ENCODE measurements at regions not wholly inside any gene's neighbourhood (a gene's known extent, or its start where the extent isn't known, plus 50 kb on each side); places are given as distances from the start of the nearest gene placed in this dataset.
A peak's percentile ranks its signal among the peaks of the same experiment; 100 is the strongest.

DNA sequence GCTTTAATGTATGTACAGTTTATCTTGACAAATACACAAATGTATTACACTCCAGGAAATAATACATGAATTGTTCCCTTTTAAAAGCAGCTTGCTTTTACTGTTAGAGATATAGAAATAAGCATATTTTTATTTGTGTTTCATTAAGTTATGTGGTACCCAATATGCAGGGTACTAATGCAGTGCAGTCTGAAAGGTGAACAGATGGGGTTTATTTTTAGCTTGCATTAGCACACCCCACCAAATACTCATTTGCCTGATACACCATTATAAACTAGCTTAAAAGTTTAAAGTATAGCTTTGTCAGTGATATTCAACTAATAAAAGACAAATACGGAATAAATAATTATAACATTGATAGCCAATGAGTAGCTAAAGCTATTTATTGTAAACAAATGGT, 394.7 kb upstream of the ZNF804A start:
- Histone ChIP-seq H3K9me3 (ENCODE audit: control insufficient read depth, insufficient read depth, low read length) (no peaks in the 10 kb centered on the region), H3K4me3 (ENCODE audit: low read depth, low read length) (no peak overlapping the region), H3K27ac (ENCODE audit: low read depth, low read length) (no peak overlapping the region), H3K36me3 (ENCODE audit: control insufficient read depth, insufficient read depth, low read length) (no peaks in the 10 kb centered on the region), H3K4me1 (ENCODE audit: control insufficient read depth, insufficient read depth, low read length) (no peaks in the 10 kb centered on the region), H3K27me3 (ENCODE audit: control insufficient read depth, insufficient read depth, low read length) (no peaks in the 10 kb centered on the region)
- DNase-seq (ENCODE audit: low read depth in 4 of 6, low spot score in 6 of 6): no peak
- no CpG with 5 or more reads among the region's 1 CpG for WGBS (ENCODE audit: insufficient coverage)

DNA sequence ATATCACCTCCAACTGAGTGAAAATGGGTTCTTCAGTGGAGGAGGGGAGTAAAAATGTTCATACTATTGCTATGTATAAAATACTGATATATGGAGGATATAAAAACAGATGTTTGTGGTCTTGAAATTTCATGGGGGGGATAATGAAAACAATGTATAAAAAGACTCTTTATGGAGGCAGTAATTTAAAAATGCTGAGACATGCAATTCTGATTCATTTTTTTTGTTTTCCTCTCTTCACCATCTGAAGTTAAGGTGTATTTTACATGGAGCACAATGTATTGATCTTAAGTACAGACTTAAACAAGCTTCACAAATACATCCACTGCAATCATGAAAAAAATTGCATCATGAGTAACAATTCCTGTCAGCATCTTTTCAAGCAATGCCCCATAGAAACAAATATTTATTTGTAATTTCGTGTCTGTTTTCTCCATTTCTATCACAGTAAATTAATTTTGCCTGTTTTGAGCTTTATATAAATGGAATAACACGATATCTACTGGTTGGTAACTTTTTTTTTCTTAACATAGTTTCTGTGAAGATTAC, 393.2 kb upstream of the ZNF804A start:
- no peaks in the 10 kb centered on the region for H3K4me1 ChIP-seq (ENCODE audit: control insufficient read depth, insufficient read depth, low read length)
- no peaks in the 10 kb centered on the region for H3K9me3 ChIP-seq (ENCODE audit: control insufficient read depth, insufficient read depth, low read length)
- no CpG with 5 or more reads among the region's 2 CpGs for WGBS (ENCODE audit: insufficient coverage)
- DNase-seq (ENCODE audit: low read depth in 4 of 6, low spot score in 6 of 6): no peak
- no peak overlapping the region for H3K27ac ChIP-seq (ENCODE audit: low read depth, low read length)
- H3K4me3 ChIP-seq (ENCODE audit: low read depth, low read length): no peak overlapping the region
- H3K36me3 ChIP-seq (ENCODE audit: control insufficient read depth, insufficient read depth, low read length): no peaks in the 10 kb centered on the region
- H3K27me3 ChIP-seq (ENCODE audit: control insufficient read depth, insufficient read depth, low read length): no peaks in the 10 kb centered on the region

DNA sequence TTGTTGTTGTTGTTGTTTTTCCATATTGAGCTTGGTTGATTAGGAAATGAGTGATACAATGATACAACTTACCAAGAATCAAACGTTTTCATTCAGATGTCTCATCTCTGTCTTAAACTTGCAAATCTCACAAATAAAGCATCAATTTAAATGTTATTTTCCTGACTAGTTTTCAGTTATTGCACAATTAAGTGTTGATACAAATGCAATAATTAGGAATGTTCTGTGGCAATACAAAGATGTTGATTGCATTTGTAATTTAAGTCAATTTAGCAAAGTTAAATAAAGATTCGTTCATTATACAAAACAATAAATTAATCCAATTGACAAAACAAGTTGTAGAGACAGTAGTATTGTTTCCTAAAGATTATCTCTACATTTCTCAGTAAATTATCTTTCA, 392.3 kb upstream of the ZNF804A start:
- Histone ChIP-seq H3K9me3 (ENCODE audit: control insufficient read depth, insufficient read depth, low read length) (no peaks in the 10 kb centered on the region), H3K36me3 (ENCODE audit: control insufficient read depth, insufficient read depth, low read length) (no peaks in the 10 kb centered on the region), H3K27ac (ENCODE audit: low read depth, low read length) (no peak overlapping the region), H3K4me3 (ENCODE audit: low read depth, low read length) (no peak overlapping the region), H3K27me3 (ENCODE audit: control insufficient read depth, insufficient read depth, low read length) (no peaks in the 10 kb centered on the region), H3K4me1 (ENCODE audit: control insufficient read depth, insufficient read depth, low read length) (no peaks in the 10 kb centered on the region)
- WGBS (ENCODE audit: insufficient coverage): no CpG with 5 or more reads among the region's 2 CpGs
- DNase-seq (ENCODE audit: low read depth in 4 of 6, low spot score in 6 of 6): no peak

DNA sequence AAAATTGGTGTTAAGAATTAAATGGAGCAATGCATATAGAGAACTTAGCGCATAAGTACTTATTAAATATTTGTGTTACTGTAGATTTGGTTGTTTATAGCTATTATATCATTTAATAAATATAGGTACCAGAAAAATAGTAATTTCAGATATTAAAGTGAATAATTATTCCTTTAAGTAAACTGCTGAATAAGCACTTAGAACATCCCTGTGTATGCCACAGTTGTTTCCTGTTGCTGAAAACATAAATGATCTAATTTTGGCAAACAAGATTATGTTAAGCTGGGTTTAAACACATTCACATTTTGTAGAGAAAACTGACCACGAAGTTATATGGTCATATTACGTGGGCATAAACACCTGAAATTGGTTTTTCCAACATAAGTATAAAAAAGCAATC, 388.0 kb upstream of the ZNF804A start:
- WGBS (ENCODE audit: insufficient coverage): no CpG with 5 or more reads among the region's 3 CpGs
- DNase-seq (ENCODE audit: low read depth in 4 of 6, low spot score in 6 of 6): no peak
- Histone ChIP-seq H3K36me3 (ENCODE audit: control insufficient read depth, insufficient read depth, low read length) (no peaks in the 10 kb centered on the region), H3K4me1 (ENCODE audit: control insufficient read depth, insufficient read depth, low read length) (no peaks in the 10 kb centered on the region), H3K27ac (ENCODE audit: low read depth, low read length) (no peak overlapping the region), H3K4me3 (ENCODE audit: low read depth, low read length) (no peak overlapping the region), H3K27me3 (ENCODE audit: control insufficient read depth, insufficient read depth, low read length) (no peaks in the 10 kb centered on the region), H3K9me3 (ENCODE audit: control insufficient read depth, insufficient read depth, low read length) (no peaks in the 10 kb centered on the region)

DNA sequence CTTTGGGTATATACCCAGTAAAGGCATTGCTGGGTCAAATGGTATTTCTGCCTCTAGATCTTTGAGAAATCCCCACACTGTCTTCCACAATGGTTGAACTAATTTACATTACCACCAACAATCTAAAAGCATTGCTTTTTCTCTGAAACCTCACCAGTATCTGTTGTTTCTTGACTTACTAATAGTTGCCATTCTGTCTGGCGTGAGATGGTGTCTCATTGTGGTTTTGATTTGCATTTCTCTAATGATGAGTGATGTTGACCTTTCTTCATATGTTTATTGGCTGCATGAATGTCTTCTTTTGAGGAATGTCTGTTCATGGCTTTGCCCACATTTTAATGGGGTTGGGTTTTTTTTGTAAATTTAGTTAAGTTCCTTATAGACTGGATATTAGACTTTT, 382.6 kb upstream of the ZNF804A start:
- DNase-seq (ENCODE audit: low read depth in 4 of 6, low spot score in 6 of 6): no peak
- Histone ChIP-seq H3K4me1 (ENCODE audit: control insufficient read depth, insufficient read depth, low read length) (no peaks in the 10 kb centered on the region), H3K27me3 (ENCODE audit: control insufficient read depth, insufficient read depth, low read length) (no peaks in the 10 kb centered on the region), H3K4me3 (ENCODE audit: low read depth, low read length) (no peak overlapping the region), H3K27ac (ENCODE audit: low read depth, low read length) (no peak overlapping the region), H3K36me3 (ENCODE audit: control insufficient read depth, insufficient read depth, low read length) (no peaks in the 10 kb centered on the region), H3K9me3 (ENCODE audit: control insufficient read depth, insufficient read depth, low read length) (no peaks in the 10 kb centered on the region)
- WGBS (ENCODE audit: insufficient coverage): 100% methylated on average over 1 of the region's 1 CpG

DNA sequence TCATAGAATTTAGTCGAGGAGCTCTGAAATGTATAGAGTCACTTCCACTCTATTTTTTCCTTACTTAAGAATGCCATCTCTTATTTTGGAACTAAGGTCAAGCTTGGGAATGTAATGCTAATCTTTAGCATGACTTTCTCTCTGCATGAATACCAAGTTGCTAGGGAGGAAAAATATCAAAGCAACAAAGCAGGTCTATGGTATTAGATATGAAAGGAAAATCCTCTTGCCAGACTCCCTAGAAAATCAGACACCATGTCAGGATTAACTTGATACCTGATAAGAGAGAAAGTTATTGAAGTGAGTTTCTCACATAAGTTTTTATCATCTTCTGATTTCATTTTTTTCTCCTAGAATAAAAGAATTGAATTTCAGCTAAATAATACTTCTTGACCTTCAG, 341.7 kb upstream of the ZNF804A start:
- Histone ChIP-seq H3K36me3 (ENCODE audit: control insufficient read depth, insufficient read depth, low read length) (no peaks in the 10 kb centered on the region), H3K4me1 (ENCODE audit: control insufficient read depth, insufficient read depth, low read length) (no peaks in the 10 kb centered on the region)
- WGBS (ENCODE audit: insufficient coverage): no CpG with 5 or more reads among the region's 1 CpG

DNA sequence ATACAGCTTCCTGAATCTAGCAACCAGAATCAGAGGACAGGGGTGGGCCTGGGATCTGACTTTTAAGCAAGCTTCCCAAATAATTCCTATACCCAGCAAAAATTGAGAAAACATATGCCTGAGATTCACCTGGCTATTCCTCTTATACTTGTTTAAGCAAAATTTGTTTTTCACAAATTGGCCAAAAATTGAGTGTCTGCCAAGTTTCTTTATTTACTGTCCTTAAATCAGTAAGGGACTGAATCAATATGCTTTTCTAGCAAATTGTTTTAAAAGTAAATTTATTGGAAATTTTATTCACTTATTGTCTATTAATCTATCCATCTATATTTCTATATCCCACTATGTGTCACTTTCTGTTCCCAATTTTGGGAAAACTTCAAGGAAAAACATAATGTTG, 337.0 kb upstream of the ZNF804A start:
- Histone ChIP-seq H3K27me3 (ENCODE audit: control insufficient read depth, insufficient read depth, low read length) (no peaks in the 10 kb centered on the region), H3K36me3 (ENCODE audit: control insufficient read depth, insufficient read depth, low read length) (no peaks in the 10 kb centered on the region), H3K27ac (ENCODE audit: low read depth, low read length) (no peak overlapping the region)

More for the DNA sequence above, 341.7 kb upstream of the ZNF804A start:
- no peak overlapping the region for H3K4me3 ChIP-seq (ENCODE audit: low read depth, low read length)
- no peak overlapping the region for H3K27ac ChIP-seq (ENCODE audit: low read depth, low read length)
- no peaks in the 10 kb centered on the region for H3K27me3 ChIP-seq (ENCODE audit: control insufficient read depth, insufficient read depth, low read length)
- DNase-seq (ENCODE audit: low read depth in 4 of 6, low spot score in 6 of 6): no peak
- H3K9me3 ChIP-seq (ENCODE audit: control insufficient read depth, insufficient read depth, low read length): no peaks in the 10 kb centered on the region

DNA sequence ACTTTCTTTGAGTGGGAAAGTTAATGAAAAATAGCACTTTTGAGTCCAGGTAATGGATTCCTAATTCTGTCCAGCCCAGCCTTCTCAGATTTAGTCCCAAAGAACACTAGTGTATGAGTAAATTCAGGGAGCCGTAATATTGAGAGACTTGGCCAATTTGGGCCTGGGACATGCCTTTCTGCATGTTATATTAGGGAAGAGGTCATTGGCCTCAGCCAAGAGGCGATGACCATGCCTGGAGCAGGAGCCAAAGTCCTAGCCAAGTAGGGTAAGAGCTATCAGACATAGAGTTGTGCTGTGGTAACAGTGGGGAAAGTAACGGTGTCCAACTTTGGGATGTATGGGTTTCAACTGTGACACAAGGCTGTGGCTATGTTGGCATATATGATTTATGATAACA, 336.5 kb upstream of the ZNF804A start:
- H3K4me1 ChIP-seq (ENCODE audit: control insufficient read depth, insufficient read depth, low read length): no peaks in the 10 kb centered on the region
- H3K27me3 ChIP-seq (ENCODE audit: control insufficient read depth, insufficient read depth, low read length): no peaks in the 10 kb centered on the region
- H3K36me3 ChIP-seq (ENCODE audit: control insufficient read depth, insufficient read depth, low read length): no peaks in the 10 kb centered on the region
- no peak for DNase-seq (ENCODE audit: low read depth in 4 of 6, low spot score in 6 of 6)
- H3K4me3 ChIP-seq (ENCODE audit: low read depth, low read length): no peak overlapping the region
- no peaks in the 10 kb centered on the region for H3K9me3 ChIP-seq (ENCODE audit: control insufficient read depth, insufficient read depth, low read length)
- WGBS (ENCODE audit: insufficient coverage): 50% methylated on average over 2 of the region's 3 CpGs
- H3K27ac ChIP-seq (ENCODE audit: low read depth, low read length): no peak overlapping the region

More for the DNA sequence above, 337.0 kb upstream of the ZNF804A start:
- no peak for DNase-seq (ENCODE audit: low read depth in 4 of 6, low spot score in 6 of 6)
- no peaks in the 10 kb centered on the region for H3K9me3 ChIP-seq (ENCODE audit: control insufficient read depth, insufficient read depth, low read length)
- H3K4me3 ChIP-seq (ENCODE audit: low read depth, low read length): no peak overlapping the region
- H3K4me1 ChIP-seq (ENCODE audit: control insufficient read depth, insufficient read depth, low read length): no peaks in the 10 kb centered on the region

DNA sequence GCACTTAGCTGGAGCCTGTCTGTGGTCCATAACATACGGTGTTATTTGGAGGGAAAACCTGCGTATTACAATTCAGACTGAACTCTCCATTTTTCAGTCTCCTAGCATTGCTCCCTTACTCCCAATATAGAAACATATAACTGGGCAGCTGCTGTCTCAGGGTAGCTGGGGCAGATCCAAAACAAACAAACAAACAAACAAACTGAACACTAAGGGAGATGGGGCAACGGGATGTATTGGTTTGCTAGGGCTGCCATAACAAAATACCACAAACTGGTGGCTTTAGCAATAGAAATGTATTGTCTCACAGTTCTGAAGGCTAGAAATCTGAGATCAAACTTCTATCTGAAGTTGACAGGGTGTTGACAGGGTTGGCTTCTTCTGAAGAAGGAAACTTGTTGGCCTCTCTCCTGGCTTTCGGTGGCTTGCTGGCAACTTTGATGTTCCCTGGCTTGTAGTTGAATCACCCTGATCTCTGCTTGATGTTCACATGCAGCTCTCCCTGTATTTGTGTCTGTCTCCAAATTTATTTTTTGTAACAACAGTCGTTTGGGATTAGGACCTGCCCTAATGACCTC, 329.3 kb upstream of the ZNF804A start:
- no peak overlapping the region for H3K27ac ChIP-seq (ENCODE audit: low read depth, low read length)
- no peaks in the 10 kb centered on the region for H3K36me3 ChIP-seq (ENCODE audit: control insufficient read depth, insufficient read depth, low read length)
- no peaks in the 10 kb centered on the region for H3K27me3 ChIP-seq (ENCODE audit: control insufficient read depth, insufficient read depth, low read length)
- peak in 1 of 6 donors; percentile 9 for DNase-seq (ENCODE audit: low read depth in 4 of 6, low spot score in 6 of 6)
- H3K4me3 ChIP-seq (ENCODE audit: low read depth, low read length): no peak overlapping the region
- WGBS (ENCODE audit: insufficient coverage): 47% methylated on average over 3 of the region's 5 CpGs
- H3K4me1 ChIP-seq (ENCODE audit: control insufficient read depth, insufficient read depth, low read length): no peaks in the 10 kb centered on the region
- H3K9me3 ChIP-seq (ENCODE audit: control insufficient read depth, insufficient read depth, low read length): no peaks in the 10 kb centered on the region

DNA sequence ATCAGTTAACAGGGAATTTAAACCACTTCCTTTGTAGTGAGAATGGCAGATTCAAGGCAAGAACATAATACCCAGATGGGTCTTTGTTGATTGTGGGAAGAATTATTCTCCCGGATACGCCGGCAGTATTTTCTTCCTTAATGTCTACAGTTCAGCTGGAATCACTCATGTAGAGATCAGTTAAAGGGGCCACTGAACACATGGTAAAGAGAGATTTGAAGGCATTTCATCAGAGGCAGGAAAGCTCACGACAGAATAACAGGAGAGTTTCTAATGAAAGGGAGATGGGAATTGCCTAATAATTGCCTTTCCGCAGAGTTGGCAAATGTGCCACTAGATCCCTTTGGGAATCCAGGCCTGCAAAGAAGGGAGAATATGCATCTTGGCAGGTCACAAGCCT, 327.7 kb upstream of the ZNF804A start:
- no peak overlapping the region for H3K27ac ChIP-seq (ENCODE audit: low read depth, low read length)
- H3K4me1 ChIP-seq (ENCODE audit: control insufficient read depth, insufficient read depth, low read length): no peaks in the 10 kb centered on the region
- DNase-seq (ENCODE audit: low read depth in 4 of 6, low spot score in 6 of 6): peak in 2 of 6 donors; percentile 2 to 88
- H3K9me3 ChIP-seq (ENCODE audit: control insufficient read depth, insufficient read depth, low read length): no peaks in the 10 kb centered on the region
- no peaks in the 10 kb centered on the region for H3K36me3 ChIP-seq (ENCODE audit: control insufficient read depth, insufficient read depth, low read length)
- WGBS (ENCODE audit: insufficient coverage): 60% methylated on average over 4 of the region's 5 CpGs
- no peak overlapping the region for H3K4me3 ChIP-seq (ENCODE audit: low read depth, low read length)
- H3K27me3 ChIP-seq (ENCODE audit: control insufficient read depth, insufficient read depth, low read length): no peaks in the 10 kb centered on the region
